HG03097 (cell line): ENCODE measurements at regions not wholly inside any gene's neighbourhood (a gene's known extent, or its start where the extent isn't known, plus 50 kb on each side); places are given as distances from the start of the nearest gene placed in this dataset.

Experiments
- ATAC-seq: cut with Tn5 transposase; IDR thresholded peaks from one replicate; pipeline ENCODE4 v1.9.1; 2021; ENCODE audit not compliant: unreplicated experiment, low FRiP score

DNA sequence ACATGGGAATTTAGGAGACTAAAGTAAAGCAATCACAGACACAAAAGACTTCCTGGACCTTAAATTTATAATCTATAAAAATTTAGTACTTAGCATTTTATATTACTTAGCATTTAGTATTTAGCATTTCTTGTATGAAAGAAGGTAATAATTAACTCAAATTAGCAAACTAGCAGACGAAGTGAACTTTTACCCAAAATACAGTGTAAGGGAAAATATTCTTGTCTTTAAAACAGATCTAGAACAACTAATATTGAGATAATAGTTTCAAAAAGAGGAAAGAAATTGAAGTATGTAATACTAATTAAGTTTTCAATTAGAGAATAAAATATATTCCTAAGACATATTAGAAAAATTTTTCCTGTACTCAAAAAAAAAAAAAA is 134.5 kb upstream of the ZNF804A start:
- no peak for ATAC-seq

DNA sequence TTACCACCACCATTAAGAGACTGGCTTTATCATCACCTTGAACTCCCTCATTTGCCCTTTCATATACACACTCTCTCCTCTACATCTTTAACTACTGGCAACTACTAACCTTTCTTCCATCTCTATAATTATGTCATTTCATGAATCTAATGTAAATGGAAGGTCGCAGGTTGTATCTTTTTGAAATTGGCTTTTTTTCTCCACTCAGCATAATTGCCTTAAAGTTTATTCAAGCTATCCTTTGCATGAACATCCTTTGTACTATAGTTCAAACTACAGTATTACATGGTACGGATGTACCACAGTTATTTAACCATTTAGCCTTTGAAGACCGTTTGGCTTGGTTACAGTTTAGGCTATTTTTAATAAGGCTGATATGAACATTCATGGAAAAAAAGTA is 129.5 kb upstream of the ZNF804A start:
- ATAC-seq, result no peak

DNA sequence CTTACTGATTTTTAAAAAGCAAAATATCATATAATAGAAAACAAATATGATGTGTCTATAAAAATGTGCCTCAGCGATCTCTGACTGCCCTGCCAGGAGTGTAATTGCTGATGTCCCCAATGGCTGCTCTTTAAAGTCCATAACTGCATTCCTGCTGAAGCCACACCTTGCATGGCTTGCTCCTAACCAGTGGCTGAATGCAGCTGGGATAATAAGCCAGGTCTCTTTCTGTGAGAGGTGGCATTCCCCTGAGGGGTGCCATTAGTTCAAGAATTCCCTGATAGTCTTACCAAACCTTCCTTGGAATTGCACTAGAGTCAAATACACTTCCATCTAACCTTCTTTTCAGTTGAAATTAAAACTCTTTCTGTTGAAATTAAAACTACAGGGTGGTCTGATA is 125.8 kb upstream of the ZNF804A start:
- ATAC-seq, result no peak

DNA sequence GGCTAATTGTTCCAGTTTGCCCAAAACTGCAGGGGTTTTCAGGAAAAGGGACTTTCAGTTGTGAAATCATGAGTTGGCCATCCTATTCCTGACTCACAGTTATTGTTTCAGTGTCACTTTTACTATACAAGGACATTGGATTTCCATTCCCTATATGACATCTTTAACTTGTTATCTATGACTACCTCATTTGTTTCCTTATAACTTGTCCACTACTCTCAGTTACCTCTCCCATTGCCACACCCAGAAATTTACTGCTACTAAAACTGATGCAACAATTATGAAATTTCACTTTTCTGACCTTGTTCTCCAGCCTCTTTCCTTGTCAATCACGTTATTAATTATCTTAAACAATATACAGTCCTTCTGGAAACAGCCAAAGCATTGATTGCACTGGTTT is 116.5 kb upstream of the ZNF804A start:
- no peak for ATAC-seq

DNA sequence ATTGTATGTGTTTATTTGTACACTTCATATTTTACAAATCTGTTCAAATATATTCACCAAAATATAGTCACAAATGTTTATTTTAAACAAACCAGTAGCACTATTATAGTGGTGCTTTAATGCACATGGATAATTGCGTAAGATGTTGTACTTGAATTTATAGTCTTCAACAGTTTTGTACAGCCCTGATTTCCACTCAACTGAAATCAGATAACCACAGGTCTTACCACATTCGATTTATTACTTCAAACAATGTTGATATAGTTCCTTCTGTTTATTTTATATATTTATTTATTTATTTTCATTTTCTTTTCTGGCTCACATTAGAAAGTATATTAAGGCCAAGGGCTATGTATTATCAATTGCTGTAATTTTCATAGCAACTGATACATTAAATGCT is 99.4 kb upstream of the ZNF804A start:
- ATAC-seq, result no peak

- no peak for ATAC-seq
Observed at GRCh38 chr2:184504252-184504651, 94.1 kb upstream of the ZNF804A start.

- no peak for ATAC-seq
Observed at GRCh38 chr2:184507254-184507653, 91.1 kb upstream of the ZNF804A start.

- no peak for ATAC-seq
Observed at GRCh38 chr2:184517402-184517801, 80.9 kb upstream of the ZNF804A start.

GRCh38 chr2:184520441-184520840 is 77.9 kb upstream of the ZNF804A start:
- no peak for ATAC-seq

DNA sequence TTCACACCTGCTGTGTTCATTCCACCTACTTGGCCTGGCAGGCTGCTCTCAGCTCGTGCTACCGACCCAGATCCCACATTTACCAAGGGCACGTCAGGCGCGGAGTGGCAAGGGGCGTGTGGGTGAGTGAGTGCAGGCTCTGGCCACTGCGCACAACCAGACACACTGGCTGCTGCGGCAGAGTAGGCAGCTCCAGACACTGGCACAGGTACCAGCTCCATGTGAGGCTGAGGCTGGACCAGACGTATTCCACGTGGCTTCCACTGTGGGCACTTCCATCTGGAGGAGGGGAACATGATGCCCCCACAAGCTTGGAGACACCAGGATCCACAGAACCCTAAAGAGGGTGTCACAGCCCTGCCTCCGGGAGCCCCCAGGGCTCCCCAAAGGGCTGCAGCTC is 74.6 kb upstream of the ZNF804A start:
- no peak for ATAC-seq

DNA sequence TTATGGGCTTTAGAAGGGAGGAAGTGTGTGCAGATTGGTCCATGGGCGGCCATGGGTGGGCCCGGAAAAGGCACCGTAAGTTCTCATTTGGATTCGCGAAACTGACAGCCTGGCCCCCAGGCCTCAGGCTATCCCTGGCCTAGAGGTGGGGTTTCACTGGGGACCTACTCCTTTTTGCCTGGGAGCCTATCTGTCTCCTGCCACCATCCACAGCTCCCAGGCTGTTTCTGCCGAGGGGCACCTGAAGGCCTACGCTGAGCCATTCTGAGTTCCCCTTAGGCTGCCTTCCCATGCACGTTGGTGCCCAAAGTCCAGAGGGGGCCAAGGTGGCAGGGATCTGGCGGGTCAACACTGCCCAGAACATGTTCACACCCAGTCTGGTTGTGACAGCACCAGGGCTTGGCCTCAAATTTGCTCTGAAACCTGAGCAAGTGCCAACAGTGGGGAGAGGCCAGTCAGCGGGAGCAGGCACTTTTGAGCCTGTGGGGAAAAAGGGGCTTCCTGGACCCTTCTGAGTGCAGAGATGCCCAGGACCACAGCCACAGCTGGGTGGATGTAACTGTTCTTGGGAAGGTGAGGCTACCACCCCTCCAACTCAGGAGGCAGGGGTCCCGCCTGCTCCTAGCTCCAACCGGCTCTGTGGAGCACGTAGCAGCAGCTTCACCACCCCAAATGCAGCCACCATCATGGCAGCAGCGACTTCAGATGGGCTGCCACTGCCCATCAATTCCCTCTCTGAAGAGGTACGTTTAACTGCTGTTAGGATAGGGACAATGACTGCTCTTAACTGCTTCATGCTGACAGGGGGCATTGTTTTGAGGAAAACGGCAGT is 73.6 kb upstream of the ZNF804A start:
- no peak for ATAC-seq

DNA sequence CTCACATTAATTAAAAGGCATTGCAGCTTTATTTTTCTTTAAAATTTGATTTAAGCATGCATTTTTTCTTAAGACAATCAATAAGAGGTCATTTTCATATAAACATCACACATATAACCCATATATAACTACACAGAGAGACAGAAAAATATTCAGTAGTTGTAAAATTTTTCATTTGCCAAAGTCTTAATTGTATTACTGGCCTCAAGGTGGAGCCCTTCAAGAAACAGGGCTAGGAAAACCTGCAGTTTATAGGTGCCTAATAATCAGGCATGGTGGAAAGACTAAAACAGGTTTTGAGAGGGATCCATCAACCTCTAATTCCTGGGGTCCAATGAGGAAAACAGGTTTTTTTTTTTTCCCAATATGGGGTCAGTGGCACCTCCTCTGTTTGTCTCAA is 71.3 kb upstream of the ZNF804A start:
- ATAC-seq, result no peak

- ATAC-seq, result no peak
Observed at GRCh38 chr2:184528119-184528518, 70.2 kb upstream of the ZNF804A start.

- no peak for ATAC-seq
Observed at GRCh38 chr2:184530239-184530638, 68.1 kb upstream of the ZNF804A start.

- no peak for ATAC-seq
Observed at GRCh38 chr2:184530959-184531358, 67.4 kb upstream of the ZNF804A start.

- no peak for ATAC-seq
Observed at GRCh38 chr2:184532551-184532950, 65.8 kb upstream of the ZNF804A start.

- no peak for ATAC-seq
Observed at GRCh38 chr2:184534986-184535385, 63.3 kb upstream of the ZNF804A start.

GRCh38 chr2:184540246-184540789 is 58.0 kb upstream of the ZNF804A start:
- no peak for ATAC-seq

GRCh38 chr2:184541591-184541990 is 56.7 kb upstream of the ZNF804A start:
- ATAC-seq, result no peak

- no peak for ATAC-seq
Observed at GRCh38 chr2:184543832-184544231, 54.5 kb upstream of the ZNF804A start.
